Gastrocnemius medialis (tissue), 4 donors: ENCODE measurements at regions not wholly inside any gene's neighbourhood (a gene's known extent, or its start where the extent isn't known, plus 50 kb on each side); places are given as distances from the start of the nearest gene placed in this dataset.

Experiments used
- ATAC-seq, 2 donors: fragments of 150-250 bp; one replicate each; pipeline ENCODE4 v1.9.1; 2016
- DNase-seq, 2 donors: peaks; one replicate each; pipeline ENCODE4 v3.0.0-alpha.2; 2019
- H3K27ac ChIP-seq, 4 donors: fragments of 200-600 bp; sonication (generic); 1 replicate in 1 of 4; 2 replicates in 3 of 4; pipeline ENCODE4 v1.5.1; 2016 to 2018; ENCODE audit warnings: mild to moderate bottlenecking in 2 of 4, moderate library complexity in 1 of 4
- H3K27me3 ChIP-seq, 3 donors: fragments of 200-600 bp; sonication (generic) in 2 of 3; 1 replicate in 1 of 3; 2 replicates in 2 of 3; pipeline versions ENCODE4 v1.5.1 to v1.6.0; 2016 to 2019; ENCODE audit warnings: mild to moderate bottlenecking in 1 of 3, moderate library complexity in 1 of 3
- H3K36me3 ChIP-seq, 2 donors: fragments of 200-600 bp; sonication (generic) in 1 of 2; one replicate each; pipeline ENCODE4 v1.5.1; 2017 to 2018
- H3K4me1 ChIP-seq, 2 donors: fragments of 200-600 bp; sonication (generic) in 1 of 2; one replicate each; pipeline ENCODE4 v1.5.1; 2016 to 2017; ENCODE audit warnings: mild to moderate bottlenecking in 2 of 2
- H3K4me3 ChIP-seq, 4 donors: fragments of 200-600 bp; sonication (generic) in 3 of 4; 1 replicate in 1 of 4; 2 replicates in 3 of 4; pipeline ENCODE4 v1.5.1; 2016 to 2019; ENCODE audit warnings: mild to moderate bottlenecking in 2 of 4
- H3K9me3 ChIP-seq, 3 donors: fragments of 200-600 bp; sonication (generic) in 2 of 3; 1 replicate in 1 of 3; 2 replicates in 2 of 3; pipeline ENCODE4 v1.5.1; 2016 to 2019
- POLR2A ChIP-seq, 2 donors: fragments of 450-650 bp; IDR thresholded peaks; one replicate each; pipeline ENCODE4 v1.6.1; 2017; ENCODE audit warnings: antibody characterized with exemption in 2 of 2, mild to moderate bottlenecking in 2 of 2, moderate library complexity in 2 of 2
- in situ Hi-C, 4 donors: fragments of 200-750 bp; cut with MboI; loops; one replicate each; pipeline versions ENCODE4 v1.15.0 to v1.8.0; 2017; ENCODE audit warnings: low sequenced_read_pairs in 4 of 4
- intact Hi-C: fragments of 100-400 bp; cut with DNase I; formaldehyde crosslinking; loops from one replicate; pipeline ENCODE4 v1.15.1; 2023; ENCODE audit warnings: low total_unique reads
- TF ChIP-seq, protein P1 (sequence below), 5 experiments: fragments of 450-650 bp in 3 of 5; fragments of 200-600 bp in 2 of 5; sonication (generic) in 2 of 5; IDR thresholded peaks in 4 of 5; conservative IDR thresholded peaks in 1 of 5; 1 replicate in 4 of 5; 2 replicates in 1 of 5; pipeline ENCODE4 v1.5.1; 2016 to 2019; ENCODE audit warnings: antibody characterized with exemption in 5 of 5, mild to moderate bottlenecking in 3 of 5, moderate library complexity in 3 of 5

DNA sequence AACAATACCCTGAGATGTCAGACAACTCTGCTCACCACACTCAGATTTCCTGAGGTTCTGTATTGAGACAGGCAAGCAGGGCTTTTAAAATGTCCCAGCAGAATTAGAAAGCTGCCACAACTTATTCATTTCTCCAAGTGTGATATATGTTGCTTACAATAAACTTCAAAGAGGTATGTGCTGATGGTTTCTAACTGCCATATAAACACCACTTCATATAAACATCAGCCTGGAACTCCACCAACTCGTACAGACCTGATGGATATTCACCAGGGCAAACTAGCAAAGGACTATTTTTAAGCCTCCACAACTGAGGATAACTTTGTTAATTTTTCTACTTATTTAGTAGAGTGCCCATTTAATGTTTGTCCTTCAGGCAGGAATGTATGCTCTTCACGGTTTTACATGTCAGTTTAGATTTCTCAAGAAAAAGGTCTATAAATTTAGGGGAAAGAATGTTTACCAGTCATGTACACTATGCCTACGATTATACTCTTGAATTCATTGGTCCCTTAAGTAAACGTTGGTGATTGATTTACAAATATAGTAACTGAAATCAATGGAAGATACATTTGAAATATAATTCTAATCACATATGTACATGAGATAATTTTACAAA, 109.6 kb upstream of the ABI3BP start:
- DNase-seq (no peak), ATAC-seq (no peak)
- TF ChIP-seq POLR2A (IDR thresholded peaks at IDR 0.05): no peak
- TF ChIP-seq, protein P1, sequence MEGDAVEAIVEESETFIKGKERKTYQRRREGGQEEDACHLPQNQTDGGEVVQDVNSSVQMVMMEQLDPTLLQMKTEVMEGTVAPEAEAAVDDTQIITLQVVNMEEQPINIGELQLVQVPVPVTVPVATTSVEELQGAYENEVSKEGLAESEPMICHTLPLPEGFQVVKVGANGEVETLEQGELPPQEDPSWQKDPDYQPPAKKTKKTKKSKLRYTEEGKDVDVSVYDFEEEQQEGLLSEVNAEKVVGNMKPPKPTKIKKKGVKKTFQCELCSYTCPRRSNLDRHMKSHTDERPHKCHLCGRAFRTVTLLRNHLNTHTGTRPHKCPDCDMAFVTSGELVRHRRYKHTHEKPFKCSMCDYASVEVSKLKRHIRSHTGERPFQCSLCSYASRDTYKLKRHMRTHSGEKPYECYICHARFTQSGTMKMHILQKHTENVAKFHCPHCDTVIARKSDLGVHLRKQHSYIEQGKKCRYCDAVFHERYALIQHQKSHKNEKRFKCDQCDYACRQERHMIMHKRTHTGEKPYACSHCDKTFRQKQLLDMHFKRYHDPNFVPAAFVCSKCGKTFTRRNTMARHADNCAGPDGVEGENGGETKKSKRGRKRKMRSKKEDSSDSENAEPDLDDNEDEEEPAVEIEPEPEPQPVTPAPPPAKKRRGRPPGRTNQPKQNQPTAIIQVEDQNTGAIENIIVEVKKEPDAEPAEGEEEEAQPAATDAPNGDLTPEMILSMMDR (IDR thresholded peaks at IDR 0.05 in 4 of 5, conservative IDR thresholded peaks at IDR 0.05 in 1 of 5): no peak
- H3K36me3 ChIP-seq: no peaks in the 10 kb centered on the region
- in situ Hi-C loops: no loop called here
- intact Hi-C loops: no loop called here
- no peaks in the 10 kb centered on the region for H3K4me1 ChIP-seq
- no peaks in the 10 kb centered on the region for H3K9me3 ChIP-seq
- H3K27me3 ChIP-seq: no peaks in the 10 kb centered on the region
- H3K4me3 ChIP-seq: no peak overlapping the region
- H3K27ac ChIP-seq: no peak overlapping the region

DNA sequence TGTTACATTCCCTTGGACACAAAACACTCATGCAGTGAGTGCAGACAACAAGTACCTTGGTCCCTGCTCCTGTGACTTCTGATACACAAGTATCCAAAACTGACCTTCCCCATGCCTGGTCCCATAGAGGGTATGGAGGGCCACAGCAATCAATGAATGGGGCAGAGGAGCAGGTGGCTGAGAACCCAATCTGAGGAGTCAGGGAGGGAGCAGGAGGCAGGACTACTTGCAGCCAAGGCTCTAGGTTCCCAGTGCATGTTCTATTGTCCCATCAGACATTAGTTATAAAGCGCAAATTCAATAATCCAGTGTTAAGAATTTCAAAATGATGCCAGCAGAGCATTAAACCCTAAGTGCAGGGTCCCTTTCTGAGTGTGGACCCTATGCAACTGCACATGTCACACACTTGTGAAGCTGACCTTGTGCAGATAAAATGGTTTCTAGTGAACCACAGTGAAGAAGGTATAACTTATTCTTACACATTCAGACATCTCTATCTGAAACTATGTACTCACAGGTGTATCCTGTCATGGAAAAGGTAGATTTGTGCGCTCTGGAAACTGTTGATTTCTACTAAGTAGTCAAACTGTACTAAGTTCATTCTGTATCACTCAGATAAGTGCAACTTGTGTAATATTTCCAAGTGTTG, 107.3 kb upstream of the ABI3BP start:
- no peaks in the 10 kb centered on the region for H3K9me3 ChIP-seq
- intact Hi-C loops: no loop called here
- peaks cover 0 to 5% of the 10 kb centered on the region in 2 donors for H3K4me1 ChIP-seq
- DNase-seq (no peak), ATAC-seq (no peak)
- in situ Hi-C loops: no loop called here
- no peaks in the 10 kb centered on the region for H3K36me3 ChIP-seq
- no peak for TF ChIP-seq POLR2A (IDR thresholded peaks at IDR 0.05)
- TF ChIP-seq, protein P1 (IDR thresholded peaks at IDR 0.05 in 4 of 5, conservative IDR thresholded peaks at IDR 0.05 in 1 of 5): no peak
- no peak overlapping the region for H3K4me3 ChIP-seq
- H3K27me3 ChIP-seq: no peaks in the 10 kb centered on the region
- no peak overlapping the region for H3K27ac ChIP-seq

DNA sequence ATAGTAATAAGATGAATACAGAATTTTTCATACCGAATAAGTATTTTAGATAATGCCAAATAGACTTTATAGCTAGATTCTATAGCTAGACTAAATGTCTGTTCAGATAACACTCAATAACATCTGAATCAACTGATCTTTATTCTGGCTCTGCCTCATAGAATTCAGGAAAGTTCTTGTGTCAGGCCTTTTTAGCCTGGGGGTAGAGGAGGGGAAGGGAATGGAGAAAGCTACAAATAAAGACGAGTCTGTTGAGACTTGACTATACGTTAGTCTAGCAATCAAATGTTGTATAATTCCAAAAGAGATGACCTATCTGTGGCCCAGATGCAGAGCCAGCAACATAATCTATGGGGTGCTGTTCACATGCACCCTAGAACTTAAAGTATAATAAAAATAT, 106.6 kb upstream of the ABI3BP start:
- TF ChIP-seq, protein P1 (IDR thresholded peaks at IDR 0.05 in 4 of 5, conservative IDR thresholded peaks at IDR 0.05 in 1 of 5): no peak
- no peak for TF ChIP-seq POLR2A (IDR thresholded peaks at IDR 0.05)
- H3K27ac ChIP-seq: no peak overlapping the region
- no peaks in the 10 kb centered on the region for H3K36me3 ChIP-seq
- in situ Hi-C loops (no loop called here), intact Hi-C loops (no loop called here)
- no peak for DNase-seq
- no peaks in the 10 kb centered on the region for H3K9me3 ChIP-seq
- no peaks in the 10 kb centered on the region for H3K27me3 ChIP-seq
- H3K4me1 ChIP-seq: peaks cover 0 to 5% of the 10 kb centered on the region in 2 donors
- no peak overlapping the region for H3K4me3 ChIP-seq
- ATAC-seq: no peak

DNA sequence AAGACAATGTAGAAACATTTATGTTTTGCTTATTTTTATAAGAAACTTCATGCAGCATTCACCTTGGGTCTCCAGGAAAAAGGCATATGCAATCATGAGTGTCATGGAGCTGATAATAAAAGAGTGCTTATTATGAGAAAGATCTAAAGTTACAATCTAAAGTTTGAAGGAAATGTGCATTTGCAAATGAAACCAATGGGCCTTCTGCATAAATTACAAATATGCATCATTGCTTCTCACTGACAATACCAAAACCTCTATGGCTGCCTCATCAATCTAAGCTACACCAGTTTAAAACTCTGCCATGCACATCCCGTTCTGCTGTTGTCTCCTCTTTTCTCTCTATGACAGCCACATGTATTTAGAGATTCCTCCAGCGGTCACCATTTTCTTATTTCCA, 103.2 kb upstream of the ABI3BP start:
- in situ Hi-C loops: no loop called here
- Histone ChIP-seq H3K27ac (no peak overlapping the region), H3K4me3 (no peak overlapping the region), H3K9me3 (no peaks in the 10 kb centered on the region), H3K4me1 (peaks cover 0 to 5% of the 10 kb centered on the region in 2 donors), H3K36me3 (no peaks in the 10 kb centered on the region), H3K27me3 (no peaks in the 10 kb centered on the region)
- intact Hi-C loops: no loop called here
- ATAC-seq: no peak
- DNase-seq: no peak
- no peak for TF ChIP-seq POLR2A (IDR thresholded peaks at IDR 0.05)

DNA sequence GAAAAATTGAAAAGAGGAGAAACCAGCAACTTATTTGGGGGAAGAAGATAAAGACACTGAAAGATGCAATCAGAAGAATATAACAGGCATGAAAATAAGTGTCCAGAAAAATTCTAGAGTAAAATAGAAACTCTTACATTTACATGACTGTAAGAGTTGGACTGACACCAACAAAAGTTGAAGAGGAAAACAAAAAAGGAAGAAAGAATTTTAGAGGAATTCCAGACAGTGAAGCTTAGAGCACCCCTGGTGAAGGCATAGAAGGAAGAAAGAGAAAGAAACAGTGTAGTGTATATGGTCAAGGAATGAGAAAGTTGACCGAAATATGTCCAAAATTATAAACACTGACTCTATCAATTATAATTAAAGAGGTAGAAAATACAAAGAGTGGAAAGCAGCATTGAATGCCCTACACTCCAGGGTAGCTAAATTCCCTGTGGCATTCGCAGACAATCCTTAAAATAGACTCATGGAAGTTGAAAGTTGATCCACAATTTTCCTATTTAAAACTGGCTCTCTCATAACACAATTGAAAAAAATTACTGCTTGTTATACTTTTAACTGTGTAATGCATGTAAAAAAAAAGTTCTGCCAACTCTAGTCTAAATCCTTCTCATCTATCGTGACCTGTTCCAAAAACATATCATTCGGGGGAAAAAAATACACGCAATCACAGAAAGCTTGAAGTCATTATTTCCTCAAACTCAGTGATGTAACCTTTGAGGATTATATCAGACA, 102.6 kb upstream of the ABI3BP start:
- Histone ChIP-seq H3K9me3 (no peaks in the 10 kb centered on the region), H3K4me1 (peaks cover 0 to 5% of the 10 kb centered on the region in 2 donors), H3K27me3 (no peaks in the 10 kb centered on the region), H3K4me3 (no peak overlapping the region), H3K36me3 (no peaks in the 10 kb centered on the region), H3K27ac (no peak overlapping the region)
- TF ChIP-seq, protein P1 (IDR thresholded peaks at IDR 0.05 in 4 of 5, conservative IDR thresholded peaks at IDR 0.05 in 1 of 5): no peak
- no peak for TF ChIP-seq POLR2A (IDR thresholded peaks at IDR 0.05)
- intact Hi-C loops (no loop called here), in situ Hi-C loops (no loop called here)
- no peak for ATAC-seq
- no peak for DNase-seq
